HG03175 (cell line): ENCODE measurements at regions not wholly inside any gene's neighbourhood (a gene's known extent, or its start where the extent isn't known, plus 50 kb on each side); places are given as distances from the start of the nearest gene placed in this dataset.

Experiments used
- ATAC-seq: cut with Tn5 transposase; IDR thresholded peaks from one replicate; pipeline ENCODE4 v1.9.1; 2021; ENCODE audit warnings: mild to moderate bottlenecking, moderate library complexity; ENCODE audit not compliant: unreplicated experiment

DNA sequence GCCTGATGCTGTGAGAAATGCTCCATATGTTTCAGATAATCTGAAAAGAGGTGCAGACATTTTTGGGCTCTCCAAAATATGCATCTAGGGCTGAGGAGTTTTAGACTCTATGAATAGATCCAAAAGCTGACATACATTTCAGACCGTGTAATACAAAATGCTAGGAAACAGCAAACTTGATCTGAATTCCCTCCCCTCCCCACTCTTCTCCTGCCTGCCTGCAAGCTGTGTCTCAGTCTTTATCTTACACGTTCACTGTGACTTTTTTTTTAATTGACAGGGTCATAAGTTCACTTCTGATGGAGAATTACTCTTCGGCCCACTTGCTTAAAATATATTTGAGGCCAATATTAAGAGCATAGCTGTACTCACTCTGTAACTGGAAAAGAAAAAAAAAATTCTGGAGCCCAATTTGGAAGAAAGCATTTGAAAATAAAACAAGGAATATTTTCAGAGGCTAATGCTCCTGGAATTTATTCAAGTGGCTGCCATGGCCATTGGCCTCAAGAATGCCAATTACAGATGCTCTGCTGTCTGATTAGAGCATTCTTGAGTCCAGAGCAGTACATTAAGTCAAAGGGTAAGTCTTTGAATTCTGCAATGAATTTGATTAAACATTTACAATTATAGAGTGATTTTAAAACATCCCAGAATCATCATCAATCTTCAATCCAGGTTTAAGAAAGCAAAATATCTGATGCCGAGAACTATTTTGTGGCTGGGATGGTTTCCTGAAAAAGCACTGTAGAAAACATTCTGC is 146.2 kb upstream of the SEMA6D start:
- no peak for ATAC-seq

DNA sequence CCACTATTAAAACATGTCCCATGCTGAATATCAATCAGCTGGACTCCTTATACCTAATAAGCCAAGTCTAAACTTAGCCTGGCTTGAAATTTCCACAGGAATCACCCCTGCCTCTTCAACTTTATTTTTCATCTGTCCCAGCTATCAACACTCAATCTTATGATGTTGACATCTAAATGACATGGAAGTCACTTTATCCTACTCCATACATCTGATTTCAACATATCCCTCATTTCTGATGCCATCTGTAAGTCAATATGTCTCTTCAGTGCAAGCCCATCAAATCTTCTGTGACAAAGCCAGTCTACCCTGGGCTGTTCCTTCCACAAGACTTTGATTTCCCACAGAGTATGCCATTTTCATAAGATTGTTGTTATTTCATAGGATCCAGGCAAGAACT is 143.6 kb upstream of the SEMA6D start:
- ATAC-seq: no peak

DNA sequence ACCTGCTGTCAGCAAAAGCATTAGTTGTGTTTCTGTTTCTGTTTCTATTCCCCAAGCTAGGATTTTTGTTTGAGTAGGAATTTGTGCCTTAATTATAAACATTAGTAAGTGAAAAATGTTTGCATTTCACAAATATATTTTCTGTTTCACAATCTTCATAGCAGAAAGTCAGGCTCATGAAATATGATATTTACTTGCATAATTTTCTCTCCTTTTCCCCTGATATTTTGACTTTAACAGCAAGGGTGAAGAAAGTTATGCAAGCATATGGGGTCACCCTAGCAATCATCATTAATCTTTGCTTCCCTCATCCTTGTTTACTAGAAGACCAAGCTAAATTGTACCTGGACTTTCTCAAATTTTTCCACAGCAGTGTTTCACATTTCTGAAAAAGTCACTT is 140.3 kb upstream of the SEMA6D start:
- no peak for ATAC-seq

DNA sequence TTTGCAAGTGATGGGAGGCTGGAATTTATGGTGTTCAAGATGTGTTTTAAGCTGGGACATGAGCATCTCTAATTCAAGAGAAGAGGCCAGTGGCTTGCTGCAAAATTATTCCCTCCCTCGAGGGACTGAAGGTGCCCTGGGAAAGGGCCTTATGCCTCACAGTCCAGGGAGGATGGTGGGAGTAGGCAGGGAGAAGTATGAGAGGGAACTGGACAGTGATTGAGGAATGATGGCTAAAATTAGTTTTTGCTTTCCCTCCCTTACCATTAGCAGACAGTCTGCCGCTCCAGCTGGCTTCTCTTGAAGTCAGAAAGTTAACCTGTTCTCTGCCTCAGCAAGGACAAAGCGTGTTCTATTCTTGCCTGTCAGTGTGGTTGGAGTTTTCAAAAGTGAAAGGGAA is 139.8 kb upstream of the SEMA6D start:
- ATAC-seq: no peak

DNA sequence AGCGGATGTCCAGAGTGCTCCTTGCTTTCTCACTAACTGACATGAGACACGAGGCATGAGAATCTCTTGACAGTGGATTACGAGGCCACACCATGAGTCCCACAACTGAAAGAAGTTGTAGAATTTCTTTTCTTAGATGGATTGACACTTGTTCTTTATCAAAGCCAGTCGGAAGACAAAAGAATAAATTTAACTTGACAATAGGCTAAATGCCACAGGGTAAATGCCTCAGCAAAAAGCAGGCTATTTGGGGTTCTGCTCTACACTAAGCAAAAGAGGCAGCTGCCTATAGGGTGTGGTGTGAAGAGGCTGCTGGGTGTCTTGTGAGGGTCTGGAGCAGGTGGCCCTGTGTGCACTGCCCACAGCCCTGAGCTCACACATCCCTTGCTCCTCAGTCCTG is 135.1 kb upstream of the SEMA6D start:
- ATAC-seq: no peak

DNA sequence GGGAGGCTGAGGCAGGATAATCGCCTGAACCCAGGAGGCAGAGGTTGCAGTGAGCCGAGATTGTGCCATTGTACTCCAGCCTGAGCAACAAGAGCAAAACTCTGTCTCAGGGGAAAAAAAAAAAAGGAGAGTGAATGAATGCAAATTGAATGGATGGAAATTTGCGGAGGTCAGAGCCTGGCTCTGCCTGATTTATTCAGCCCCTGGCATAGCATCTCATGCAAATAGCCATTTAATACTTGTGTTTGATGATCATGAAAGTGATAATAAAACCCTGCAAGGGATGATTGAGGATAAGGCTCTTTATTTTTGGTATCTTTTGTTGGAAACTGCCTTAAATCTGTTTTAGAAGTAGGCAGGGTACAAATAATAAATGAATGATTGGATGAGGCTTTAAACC is 133.0 kb upstream of the SEMA6D start:
- no peak for ATAC-seq

DNA sequence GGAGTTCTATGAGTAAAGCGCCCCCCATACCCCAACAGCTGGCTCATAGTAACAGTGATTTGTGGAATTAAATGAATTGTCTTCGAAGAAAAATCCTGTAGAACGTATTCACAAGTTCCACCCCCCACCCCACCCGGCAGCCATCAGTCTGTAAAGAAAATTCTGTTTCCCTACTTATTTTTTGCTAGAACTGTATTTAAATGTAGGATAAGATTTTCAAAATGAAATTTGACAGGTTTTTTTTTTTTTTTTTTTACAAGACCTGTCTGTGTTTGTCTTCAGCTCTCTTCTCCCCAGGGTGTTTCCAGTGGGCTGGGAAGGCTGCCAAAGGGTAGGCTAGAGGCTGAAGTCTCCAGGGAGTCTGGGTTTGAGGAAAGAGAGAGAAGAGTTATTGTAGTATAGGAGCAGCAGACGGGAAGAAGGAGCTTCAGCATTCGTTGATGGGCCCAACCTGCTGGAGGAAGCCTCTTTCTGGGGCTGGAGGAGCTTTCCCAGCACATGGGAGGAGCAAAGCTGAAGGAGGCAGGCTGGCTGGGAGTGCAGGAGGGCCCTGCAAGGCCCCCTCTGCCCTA is 130.6 kb upstream of the SEMA6D start:
- no peak for ATAC-seq

DNA sequence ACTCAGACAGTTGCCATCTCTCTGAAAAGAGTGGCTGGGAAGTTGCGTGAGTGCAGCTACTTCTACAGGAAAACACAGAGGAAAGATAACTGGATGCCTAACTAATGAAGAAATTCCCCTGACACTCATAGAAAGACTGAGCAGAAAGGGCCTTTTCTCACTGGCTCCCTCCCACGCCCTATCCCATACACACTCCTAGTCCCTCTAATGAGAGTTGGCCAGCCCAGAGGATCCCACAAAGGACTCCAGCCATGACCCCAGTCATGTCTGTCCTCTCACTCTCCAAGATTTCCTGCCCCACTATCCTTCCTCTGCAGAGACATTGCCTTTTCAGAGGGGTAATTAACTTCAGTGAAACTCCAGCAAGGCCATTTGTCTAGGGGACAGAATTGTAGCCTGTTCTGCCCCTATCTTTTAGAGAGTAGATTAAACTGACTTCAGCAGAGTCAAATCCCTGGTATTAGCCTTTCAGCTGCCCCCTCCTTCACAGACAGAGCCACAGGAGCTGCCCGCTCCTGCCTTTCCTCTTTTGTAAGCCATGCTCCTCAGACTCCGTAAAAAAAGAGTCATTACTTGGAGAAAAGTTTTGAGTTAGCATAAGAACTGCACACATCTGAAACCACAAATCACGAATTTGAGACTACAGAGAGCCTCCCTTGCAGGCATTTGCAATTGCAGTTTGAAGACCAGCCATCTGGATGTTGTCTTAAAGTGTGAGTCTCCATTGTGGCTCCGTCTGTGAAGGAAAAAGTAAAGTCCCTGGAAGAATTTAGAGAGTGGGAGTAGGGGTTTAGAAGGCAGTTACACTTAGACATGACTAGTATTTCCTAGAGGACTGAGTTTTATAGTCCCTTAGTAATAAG is 129.1 kb upstream of the SEMA6D start:
- no peak for ATAC-seq

DNA sequence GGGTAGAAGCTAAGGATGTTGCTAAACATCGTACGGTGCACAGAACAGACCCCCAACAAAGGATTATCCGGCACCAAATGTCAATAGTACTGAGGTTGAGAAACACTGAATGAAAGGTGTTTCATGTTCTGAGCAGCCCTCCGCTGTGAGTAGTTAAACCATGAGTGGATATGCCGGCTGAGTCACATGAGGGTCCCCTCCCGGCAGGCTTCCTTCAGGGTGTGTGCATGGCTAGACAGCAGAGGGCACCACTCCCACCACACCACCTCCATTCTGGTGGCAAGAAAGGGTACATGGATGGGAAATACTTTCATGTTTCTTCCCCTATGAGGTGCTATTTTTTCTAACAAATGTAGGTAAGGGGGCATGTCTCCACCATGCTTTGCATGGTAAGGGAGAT is 128.3 kb upstream of the SEMA6D start:
- ATAC-seq: no peak

DNA sequence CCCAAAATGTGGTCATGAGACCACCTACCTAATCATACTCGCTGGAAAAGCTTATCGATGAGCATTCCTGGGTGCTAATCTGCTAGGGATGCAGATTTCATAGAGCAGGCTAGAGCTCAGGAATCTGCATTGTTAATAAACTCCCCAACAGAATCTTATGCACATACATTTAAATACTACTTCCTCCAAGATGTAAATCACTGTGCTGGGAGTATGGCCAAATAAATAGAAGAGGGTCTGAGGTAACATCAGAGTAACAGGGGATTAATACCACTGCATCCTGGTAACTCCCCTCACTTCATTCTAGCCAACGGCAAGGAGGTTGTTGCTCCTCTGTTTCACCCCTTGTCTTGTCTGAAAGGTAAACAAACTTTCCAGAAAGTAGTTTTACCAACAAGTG is 118.3 kb upstream of the SEMA6D start:
- ATAC-seq: no peak

DNA sequence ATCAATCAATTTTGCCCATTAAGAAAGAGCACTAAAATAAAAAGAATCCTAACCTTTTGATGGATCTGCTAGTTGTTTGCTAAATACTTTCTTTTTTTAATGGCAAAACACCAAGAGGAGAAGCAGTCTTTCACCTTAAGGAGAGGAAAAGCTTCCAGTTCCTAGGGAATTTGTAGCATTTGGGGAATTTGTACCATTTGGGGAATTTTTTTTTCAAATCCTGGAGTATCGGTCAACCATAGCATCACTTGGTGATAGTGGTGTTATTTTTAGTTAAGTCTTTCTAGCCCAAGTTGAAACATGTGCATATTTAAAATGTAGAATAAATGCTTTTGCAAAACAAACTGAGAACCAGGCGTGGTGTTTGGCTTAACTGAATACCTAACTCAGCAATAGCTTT is 117.5 kb upstream of the SEMA6D start:
- no peak for ATAC-seq

DNA sequence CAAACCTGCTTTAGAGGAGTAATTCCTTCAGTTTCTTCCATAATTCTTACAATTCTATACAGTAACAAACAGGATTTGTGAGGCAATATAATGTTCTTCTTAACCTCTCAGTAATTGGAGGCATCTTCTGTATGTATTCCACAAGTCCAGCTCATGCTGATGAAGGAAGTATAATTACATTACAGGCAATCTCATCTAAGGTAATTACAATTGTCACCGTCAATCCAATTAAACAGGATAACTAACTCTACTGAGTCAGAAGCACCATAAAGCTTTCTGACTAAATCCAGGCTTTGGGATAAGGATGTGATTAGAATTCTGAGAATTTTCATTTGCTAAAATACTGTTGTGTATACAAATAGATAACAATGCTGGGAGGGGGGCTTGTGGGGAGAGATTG is 115.2 kb upstream of the SEMA6D start:
- ATAC-seq: no peak

DNA sequence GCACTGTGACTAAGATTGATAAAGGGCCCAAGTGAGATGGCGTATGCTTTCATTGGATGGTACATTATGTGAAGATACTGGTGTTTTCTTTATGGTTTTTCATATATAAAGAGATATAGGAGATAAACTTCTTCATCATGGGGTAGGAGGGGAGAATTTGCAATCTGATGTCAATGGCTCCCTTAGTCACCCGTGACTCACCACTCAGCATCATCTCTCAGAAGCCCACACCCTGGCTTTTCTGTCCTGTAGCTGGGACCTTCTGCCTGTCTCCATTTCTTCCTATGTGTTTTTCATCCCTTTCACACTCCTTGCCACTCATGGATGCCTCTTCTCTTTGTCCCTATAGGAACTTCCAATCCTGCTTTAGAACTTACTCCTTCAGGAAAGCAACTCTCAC is 114.3 kb upstream of the SEMA6D start:
- no peak for ATAC-seq

DNA sequence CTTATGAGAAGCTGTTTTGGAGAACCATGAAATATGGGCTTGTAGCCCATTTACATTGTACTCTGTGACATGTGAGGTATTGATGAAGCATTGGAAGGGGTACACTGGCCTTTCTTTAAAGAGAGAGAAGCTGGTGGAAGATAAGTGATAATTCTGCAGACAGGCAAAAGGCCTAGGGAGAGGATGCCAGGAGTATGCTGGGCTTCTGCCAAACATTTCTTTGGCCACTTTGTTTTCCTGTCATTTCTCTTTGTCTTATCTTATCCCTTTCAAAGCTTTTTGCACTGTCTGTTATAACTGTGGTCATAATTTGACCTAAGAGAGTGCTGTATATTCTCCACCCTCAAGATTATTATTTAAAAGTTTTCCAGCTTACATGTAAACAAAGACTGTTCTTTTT is 109.6 kb upstream of the SEMA6D start:
- ATAC-seq: no peak

DNA sequence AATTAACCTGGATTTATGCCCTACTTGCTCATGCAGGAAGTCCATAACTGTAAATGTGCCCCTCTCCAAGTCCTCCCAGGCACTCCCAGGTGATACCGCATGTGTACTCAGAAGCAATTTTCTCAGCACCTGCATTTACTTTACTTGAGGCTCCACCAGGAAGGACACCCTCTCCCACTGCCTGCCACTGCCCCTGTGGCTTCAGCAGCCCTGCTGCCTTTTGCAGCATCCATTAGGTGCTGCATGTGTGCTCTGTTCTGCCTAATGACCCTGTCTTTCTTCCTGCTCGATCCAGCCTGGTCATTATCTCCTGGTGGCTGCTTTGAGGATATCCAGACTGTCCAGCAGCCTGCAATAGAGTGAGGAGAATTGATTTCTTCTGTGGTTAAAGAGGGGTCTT is 107.6 kb upstream of the SEMA6D start:
- ATAC-seq: no peak

DNA sequence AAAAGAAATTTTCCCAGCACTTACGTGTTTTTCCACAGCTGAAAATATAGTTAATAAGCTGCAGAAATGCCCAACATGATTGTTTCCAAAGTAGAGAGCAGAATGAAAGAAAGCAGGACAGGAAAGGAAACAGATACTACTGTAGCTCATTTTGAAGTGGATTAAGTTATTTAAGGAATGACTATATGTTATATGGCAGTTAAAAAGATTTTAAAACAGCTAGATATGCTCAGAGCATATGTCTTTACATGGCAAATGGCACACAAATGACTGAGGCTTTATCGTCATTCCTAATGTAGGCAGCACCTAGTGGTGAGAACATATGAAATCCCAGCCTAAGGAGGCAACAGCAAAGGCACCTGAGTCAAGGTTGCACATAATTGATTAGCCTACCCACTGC is 106.6 kb upstream of the SEMA6D start:
- ATAC-seq: no peak

DNA sequence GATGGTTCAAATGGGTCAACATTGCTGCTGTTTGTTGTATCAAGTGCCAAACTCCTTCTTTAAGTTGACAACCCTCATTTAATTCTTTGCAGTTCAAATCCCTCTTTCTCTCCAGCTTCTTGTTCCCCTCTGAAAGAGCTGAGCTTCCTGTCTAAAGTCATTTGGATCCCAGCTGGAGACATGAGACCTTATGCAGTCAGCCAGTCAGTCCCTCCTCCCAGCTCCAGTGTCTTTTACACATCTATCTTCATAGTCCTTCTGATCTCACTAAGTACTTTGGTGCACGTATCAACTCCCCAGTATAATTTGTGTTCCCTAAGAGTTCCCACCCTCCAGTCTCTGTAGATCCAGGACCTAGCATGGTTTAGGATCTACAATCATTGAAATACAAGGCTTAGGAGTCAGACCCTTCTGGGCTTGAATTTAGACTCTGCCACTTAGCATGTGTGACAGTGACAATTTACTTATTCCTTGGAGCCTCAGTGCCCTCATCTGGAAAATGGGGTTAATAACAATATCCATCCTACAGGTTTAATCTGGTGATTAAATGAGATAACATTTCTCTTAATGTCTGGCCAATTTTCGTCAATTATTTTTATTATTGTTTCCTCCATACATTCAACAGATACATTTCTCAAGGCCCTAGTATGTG is 102.8 kb upstream of the SEMA6D start:
- ATAC-seq: no peak

DNA sequence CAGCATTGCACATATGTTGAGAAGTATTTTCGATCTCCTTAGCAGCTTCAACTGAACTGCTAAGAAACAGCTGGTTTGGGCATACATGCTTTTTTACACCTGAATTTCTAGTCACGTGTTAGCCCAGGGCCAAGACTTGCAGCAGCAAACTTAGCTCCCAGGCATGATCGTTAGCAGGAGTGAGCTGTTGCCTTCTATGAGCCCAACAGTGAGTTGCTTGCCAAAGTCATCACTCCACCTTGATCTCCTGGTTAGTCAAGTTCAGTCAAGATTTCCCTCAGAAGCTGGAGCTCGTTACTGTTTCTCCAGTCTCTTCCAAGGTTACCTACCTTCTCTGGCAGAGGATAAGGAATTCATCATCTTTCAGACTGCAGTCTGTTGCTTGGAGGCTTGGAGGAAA is 100.4 kb upstream of the SEMA6D start:
- no peak for ATAC-seq

DNA sequence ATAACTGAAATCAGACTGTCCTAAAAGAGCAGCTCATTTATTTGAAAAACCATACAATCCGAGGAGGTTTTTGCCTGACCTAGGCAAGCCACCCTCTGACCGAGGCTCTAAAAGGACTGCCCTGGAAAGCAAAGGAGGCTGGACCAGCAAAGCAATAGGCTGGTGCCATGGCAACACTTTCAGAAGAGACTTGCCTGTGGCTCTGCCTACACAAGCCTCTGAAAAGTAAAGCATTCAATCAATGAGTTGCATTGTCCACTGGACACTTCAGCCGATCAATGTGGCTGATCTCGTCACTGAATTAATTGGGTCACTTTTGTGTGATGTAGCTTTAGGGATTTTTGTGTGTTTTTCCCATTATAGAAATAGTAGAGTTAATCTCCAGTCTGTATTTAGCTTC is 99.1 kb upstream of the SEMA6D start:
- no peak for ATAC-seq

DNA sequence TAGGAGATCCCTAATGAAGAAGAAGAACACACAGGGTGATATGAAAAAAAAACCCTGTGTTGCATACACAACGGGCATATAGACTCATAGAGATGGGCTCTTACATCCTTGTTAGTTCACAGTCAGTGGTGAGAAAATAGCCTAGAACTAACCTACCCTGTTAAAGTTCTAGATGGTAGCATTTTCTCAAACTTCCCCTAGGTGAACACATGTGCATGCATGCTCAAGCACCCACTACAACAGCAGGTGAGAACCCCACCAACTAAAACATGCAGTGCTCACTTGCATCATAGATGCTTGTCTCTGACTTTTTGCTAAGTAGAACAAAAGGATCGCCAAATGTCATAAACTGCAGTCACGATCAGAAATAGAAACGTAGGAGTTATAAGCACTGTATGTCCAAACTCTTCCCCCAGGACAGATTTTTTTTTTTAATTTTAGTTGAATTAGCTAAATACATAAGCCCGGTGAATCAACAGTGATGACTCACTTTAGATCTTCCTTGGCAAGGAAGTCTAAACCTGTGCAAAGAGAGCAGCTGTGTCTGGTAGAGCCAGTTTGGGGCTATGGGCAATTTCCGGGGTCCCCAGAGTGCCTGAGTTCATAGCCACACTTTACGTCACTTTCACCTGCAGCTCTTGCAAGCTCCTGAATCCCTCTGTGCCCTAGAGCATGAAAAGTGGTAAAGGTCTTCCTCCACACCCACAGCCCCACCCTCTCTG is 96.2 kb upstream of the SEMA6D start:
- no peak for ATAC-seq

DNA sequence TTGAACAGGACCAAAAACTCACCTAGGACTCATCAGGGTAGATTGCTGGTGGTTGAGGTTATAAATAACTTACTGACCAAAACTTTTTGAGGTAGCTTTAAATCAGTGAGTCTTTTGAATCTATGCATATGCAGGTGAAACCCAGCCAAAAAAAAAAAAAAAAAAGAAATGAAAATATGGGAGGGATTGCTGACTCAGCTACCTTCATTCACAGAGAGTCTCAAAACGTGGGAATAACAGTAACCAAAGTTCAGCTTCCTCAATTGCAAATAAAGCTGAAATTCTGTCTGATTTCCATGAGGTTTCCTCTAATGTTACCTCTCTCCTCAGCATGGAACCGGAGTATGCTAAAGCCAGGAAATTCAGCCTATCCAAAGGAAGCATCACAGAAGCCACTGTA is 95.2 kb upstream of the SEMA6D start:
- ATAC-seq: no peak
